ENCODE measurements at regions not wholly inside any gene's neighbourhood (a gene's known extent, or its start where the extent isn't known, plus 50 kb on each side); places are given as distances from the start of the nearest gene placed in this dataset.
"Not testable (repeated sequence)": the region's sequence is repeated elsewhere in the genome, so short reads cannot be mapped to it uniquely, and the experiment has no call there.

DNA sequence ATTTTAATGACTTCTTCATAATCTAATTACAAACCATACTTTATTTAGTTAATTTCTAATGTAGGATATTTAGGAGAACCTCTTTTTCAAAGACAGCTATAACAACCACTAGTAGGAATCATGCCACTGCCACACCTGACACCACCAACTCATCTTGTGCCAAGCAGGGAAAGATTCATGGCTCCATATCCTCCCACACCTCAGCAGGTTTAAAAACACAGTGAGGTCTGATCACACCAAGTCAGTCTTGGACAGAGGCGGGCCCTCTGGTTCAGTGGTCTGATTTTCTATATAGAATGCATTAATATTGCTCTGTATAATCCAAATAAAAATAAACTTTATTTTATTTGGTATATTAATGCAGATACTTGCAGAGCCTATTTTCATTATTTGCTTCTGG is 227.7 kb upstream of the TTC29 start:
- no peak for DNase-seq

DNA sequence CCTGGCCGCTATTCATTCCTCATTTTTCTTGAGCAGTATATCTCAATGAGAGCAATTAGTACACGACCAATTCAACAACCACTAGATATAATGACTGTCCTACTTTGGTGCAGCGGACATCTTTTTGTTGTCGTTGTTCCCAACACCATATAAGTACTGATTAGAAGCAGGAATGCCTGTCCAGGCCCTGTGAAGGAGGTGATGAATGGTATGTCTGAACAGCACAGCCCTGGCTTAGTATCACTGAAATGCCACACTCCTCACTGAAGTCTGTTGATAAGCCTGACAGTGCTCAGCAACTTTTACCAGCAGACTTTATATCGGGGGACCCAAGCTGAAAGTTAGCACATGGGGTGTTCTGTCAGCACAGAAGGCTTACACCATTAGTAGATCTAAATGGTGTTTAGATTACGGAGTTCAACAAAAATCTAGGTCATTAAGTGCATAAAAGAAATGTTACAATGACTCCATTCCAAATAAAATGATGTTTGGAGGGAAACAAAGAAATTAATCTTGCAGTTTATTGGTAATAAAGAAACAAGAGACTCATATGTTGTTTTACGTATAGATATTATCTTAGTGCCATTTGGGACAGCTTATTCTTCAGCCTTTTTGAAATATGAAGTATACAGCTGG is 228.3 kb upstream of the TTC29 start:
- no peak for DNase-seq

DNA sequence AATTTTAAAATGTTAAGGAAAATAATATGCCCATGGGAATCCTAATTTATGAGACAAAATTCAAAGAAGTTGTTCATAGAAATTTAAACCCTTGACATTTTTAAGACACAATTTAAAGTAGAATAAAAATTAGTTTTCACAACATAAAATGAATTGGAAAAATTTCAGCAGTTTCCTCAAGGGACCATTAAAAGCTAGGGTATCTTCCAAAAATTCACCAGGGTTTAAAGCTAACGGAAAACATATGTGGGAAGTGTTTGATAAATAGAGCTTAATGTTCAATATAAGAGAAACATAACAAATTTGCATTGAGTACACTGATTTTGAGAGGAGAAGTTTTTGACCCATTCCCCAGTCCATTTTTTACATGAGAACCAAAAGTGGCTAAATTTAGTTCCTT is 228.9 kb upstream of the TTC29 start:
- DNase-seq, result no peak

DNA sequence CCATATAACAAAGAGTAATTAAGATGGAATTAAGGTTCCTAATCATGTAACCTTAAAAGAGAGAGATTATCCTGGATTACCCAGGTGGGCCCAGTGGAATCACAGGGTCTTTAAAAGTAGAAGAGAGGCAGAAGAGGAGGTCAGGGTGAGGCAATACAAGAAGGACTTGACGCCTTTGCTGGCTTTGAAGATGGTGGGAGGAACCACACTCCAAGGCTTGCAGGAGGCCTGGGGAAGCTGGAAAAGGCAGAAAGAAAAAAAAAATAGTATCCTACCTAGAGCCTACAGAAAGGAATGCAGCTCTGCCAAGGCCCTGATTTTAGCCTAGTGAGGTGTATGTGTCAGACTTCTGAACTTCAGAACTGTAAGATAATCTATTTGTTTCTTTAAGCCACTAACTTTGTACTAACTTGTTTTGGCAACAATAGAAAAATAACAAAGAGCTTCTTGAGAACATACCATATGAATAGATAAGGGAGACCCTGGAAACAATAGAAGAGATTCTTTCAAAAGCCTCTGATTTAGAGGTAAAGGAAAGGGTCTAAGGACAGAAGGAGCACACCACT is 229.9 kb upstream of the TTC29 start:
- DNase-seq, result no peak

DNA sequence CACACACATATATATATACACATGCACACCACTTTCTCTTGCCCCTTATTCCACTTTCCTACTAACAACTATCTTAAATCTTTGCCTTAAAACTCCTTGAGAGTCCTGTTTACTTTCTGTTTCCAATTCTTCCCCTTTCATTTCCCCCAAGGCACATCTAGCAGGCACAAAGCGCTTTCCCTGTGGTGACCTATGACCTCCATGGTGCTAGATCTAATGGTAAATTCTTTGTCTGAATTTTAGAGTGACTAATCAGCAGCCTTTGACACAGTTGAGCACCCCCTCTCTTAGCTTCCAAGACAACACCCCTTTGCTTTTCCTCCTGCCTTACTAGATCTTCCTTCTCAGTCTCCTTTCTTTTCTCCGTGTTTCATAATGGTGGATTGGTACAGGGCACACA is 236.4 kb upstream of the TTC29 start:
- no peak for DNase-seq

DNA sequence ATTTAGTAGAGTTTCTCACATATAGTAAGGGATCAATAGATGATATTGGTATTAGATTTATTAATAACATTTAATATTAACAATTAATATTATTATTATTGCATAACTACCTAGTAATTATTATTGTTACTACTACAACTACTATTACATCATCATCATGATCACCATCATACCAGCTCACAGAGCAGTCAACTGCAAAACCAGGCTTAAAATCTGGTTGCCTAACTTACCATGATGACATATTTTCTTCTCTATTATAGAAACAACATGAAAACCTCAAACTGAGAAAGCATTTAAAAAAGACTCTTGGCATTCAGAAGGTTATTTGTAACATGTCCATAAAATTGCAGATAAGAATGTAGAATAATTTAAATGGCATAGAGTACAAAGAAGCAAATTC is 247.0 kb upstream of the TTC29 start:
- DNase-seq, result no peak

DNA sequence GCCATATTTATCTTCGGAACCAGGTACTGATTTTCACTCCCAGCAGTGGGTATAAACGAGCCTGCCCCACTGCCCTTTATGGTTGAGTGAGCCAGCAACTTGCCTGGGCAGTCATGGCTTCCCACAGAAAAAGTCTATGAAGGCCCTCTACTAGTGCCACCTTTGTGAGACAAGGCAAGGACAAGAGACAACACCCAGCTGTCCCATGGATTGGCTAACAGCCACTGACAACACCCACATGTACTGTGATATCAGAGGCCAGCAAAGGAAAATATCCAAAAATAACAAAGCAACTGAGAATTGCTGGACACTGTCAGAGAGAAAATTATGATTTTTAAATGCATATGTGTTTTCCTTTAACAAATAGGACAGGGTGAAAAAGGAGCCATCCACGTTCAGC is 248.4 kb upstream of the TTC29 start:
- no peak for DNase-seq

DNA sequence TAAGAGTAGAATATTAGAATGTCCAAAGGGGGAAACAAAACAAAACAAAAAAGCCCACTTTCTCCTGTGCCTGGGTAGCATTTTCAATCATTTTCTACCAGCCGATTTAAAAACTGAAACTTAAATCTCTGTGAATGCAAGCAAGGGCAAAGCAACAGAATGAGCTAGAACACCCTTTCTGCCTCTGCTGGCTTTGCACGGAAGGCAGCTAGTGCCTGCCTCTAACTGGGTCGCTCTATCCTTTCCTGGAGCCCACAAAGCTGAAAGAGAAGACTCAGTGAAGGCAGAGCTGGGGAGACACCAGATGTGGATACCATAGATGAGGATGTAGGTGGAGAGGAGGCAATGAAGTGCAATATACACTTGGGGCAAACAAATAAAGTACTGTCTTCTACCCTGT is 248.9 kb upstream of the TTC29 start:
- no peak for DNase-seq

DNA sequence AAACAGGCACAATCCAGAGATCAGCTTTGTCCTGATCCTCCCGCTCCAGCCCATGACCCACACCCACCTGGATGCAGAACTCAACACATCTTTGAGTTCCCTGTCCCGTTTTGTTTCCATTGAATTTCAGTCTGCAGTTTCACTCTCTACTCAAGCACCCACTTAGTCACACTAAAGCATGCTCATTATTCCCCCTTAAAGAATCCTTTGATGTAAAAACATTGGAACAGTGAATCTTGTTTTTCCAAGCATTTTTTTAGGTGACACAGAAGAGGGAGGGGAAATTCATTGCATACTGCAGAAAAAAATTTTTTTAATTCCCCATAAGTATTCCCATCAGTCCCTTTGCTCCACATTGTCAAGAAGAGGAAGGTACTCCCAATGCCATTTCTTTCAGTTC is 249.7 kb upstream of the TTC29 start:
- no peak for DNase-seq

DNA sequence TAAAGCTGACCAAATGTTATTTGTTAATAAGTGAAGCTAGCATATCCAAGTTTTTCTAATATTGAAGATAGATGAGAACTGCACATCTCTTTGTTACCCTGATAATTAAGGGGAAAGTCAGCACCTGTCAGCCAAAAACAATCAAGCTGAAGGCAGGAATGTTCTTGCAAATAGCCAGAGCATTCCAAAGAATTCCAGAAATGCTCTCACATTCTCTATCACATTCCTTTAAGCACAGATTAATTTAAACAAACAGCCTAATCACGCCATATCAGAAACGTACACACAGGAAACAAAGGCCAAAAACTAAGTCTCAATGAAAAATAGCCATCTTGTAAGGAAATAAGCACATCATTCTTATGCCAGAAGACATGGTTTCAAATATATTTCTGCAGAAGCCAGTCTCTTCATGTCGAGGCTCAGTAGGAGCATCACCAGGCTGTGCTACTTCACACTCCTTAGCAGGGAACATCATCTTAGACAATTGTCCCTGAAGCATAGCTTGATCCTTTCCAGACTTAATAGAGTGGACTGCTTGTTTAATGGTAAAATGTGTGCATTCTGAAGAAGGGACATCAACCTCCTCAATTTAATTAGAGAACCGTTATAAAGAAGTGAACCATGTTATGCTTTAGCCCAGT is 252.9 kb upstream of the TTC29 start:
- no peak for DNase-seq

DNA sequence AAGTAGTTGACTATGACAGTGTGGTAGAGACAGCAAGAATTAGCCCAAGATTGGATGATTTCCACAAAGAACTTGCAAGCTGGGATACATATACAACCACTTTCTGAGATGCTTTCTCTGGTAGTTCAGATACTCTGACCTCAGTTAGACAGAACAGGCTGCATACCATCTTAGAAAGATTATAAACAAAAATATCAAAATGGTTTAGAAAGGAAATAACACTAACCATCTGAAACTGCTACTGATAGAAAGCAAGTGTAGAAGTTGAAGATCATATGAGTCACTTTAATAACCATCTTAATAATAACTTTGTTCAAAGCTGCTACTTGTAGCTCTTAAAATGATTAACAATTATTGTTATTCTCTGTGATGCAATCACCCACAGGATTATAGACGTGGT is 255.4 kb upstream of the TTC29 start:
- DNase-seq, result no peak

DNA sequence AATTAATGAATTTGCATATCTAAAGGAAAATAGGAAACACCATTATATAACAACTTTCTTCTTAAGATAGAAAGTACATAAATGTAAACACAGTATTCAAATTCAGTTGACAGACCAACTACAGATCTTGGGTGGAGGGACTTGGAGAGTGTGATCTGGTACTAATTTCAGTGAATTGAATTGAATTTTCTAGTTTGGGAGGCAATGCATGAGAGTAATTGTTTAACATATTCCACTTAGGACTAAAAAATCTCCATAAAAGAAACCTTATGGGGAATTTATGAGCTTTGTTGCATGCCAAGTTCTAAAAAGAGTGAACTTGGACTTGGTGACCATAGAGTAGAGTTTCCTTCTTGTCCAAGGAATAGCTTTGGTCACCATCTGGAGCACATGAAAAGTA is 261.1 kb upstream of the TTC29 start:
- no peak for DNase-seq

DNA sequence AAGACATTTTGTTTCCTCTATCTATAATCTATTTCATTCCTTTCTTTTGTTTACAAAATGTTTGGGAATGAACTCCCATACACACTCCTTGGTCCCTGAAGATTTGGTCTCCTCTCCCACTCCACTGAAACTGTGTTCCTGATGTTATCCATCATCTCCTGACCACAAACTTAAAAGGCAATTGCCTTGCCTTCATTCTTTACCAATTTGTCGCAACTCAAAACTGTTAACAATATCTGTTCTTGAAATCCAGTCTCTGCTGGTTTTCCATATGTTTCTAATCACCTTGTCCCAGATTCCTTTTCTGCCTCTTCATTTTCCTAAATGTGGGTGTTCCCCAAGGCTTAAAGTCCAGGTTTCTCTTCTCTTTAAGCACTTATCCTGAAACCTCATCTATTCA is 262.2 kb upstream of the TTC29 start:
- no peak for DNase-seq

DNA sequence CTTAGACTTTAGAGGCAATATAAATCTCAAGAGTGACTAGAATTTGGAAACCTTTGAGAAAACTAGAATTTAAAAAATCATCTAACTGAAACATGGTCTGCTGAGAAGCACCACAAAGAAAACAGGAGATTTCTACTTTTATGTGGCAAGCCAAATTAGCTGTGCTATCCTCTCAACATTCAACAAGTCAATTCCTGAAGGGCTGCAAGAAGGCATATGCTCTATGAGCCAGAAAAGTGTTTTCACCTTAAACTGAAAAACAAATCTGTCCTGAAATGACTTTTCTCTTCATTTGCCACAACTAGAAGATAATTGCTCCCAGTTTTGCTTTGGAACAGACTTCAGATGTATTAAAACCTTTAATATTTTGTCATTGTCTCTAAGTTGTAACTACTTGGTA is 263.2 kb upstream of the EDNRA start:
- no peak for DNase-seq

DNA sequence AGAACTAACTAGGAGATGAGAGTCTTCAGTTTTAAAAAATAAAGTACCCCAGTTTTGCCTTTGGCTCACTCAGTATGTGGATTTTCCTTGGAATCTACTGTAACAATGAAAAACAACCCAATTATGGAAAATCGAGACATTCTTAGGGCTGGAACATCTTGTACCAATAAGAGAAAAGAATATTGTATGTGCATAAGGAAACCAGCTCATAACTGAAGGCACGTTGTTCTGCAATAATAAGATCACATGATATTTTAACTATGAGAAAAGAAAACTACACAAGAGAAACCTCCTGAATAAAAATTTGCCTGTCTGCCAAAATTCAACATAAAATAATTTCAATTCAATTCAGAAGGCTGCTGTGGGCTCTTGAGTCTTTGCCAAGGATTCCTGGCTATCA is 261.8 kb upstream of the EDNRA start:
- DNase-seq, result no peak

DNA sequence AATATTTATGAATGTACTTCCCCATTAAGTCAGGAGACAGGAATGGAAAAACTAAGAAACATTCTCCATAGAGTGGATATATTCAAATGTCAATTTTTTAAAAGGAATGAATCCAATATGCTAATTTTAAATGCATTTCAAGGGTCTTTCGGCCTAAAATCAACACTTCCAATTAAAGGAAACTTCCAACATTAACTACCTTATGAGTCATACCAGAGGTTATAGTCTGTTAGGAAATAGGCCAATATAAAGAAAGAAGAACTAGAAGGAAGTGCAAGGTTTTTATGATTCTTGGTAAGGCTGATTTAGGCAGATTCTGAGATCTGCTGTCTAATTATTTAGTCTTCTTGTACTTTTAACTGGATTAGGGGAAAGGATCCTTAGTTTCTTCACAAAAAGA is 260.1 kb upstream of the EDNRA start:
- DNase-seq, result no peak

DNA sequence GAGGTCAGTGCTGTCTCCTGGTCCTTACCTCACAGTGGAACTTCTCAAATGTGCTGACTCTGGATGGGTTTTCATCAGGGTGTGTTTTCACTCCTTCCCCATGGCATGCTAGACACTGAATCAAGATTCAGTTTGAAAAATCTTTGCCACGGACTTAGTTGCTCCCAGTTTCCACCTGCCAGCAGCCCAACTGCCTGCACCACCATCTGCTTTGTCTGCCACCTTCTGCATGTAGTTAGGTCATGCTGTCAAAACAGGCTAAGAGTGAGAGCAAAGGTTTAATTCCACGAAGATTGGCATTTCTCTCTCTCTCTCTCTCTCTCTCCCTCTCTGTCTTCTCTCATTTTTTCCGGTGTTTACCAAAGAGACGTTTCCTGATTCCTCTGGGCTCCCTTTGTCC is 258.0 kb upstream of the EDNRA start:
- DNase-seq, result no peak

DNA sequence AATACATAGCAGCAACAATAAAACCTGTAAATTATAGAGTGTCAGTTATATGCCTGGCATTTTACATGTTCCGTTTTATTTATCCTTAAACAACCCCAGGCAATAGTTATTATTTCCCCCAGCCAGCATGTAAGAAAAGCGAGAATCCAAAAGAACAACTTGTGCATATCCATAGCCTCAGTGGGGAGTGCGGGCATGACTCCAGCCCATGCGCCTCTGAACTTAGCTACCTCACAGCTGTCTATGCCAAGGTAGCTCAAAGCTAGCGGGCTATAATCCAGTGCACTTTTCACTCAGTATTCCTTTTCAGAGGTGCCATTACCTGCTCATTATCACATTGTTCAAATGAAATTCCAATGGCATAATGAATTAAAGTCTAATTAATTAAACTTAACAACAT is 257.3 kb upstream of the EDNRA start:
- DNase-seq, result no peak

DNA sequence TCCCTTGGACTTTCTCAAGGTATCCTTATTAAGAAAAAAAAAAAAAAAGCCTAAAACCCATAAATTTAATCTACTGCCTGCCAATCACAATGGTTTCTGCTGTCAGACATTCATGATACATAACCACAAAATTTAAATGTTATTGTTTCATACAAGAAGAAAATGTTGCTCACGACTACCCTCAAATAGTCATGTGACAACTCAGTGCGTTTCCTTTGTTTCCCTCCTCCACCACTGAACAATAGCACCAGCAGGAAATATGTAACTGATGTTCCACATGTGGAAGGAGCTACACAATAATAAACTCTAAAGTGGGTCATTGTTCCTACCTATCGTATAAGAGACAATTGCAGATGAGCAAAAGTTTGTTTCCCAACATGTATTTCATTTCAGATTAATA is 244.1 kb upstream of the EDNRA start:
- DNase-seq, result no peak

DNA sequence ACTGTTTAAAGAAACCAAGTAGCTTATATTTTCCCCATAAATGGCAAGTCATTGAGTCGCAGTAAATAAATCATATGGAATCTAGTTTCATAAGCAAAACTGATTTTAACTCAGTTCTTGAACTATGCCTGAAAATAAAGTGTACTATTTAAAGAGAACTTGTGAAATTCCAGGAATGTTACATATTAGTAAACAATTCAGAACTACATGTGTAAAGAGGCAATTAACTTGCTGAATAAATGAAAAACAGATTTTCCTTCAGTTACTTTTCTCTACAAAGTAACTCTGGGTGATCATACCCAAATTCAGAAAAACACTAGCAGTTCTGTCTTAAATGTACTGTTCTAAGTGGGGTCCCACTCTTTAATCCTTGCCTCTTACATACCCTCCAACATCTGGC is 236.1 kb upstream of the EDNRA start:
- DNase-seq, result no peak

DNA sequence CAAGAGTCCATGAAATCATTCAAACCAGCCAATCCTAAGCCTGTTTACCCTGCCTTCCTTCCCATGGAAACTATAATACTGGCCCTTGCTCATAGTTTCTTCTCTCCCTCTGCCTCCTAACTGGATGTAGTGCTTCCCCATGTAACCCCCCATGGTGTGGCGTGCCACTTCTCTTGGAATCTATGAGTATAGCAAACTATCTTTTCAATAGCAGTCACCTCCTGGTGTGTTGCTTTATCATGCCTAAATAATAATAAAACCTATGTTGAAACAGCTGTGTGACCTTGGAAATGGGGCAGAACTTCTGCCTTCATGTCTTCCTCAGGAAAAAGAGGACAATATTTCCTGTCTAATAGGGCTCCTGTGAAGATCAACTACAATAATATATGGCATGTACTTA is 234.8 kb upstream of the EDNRA start:
- no peak for DNase-seq

DNA sequence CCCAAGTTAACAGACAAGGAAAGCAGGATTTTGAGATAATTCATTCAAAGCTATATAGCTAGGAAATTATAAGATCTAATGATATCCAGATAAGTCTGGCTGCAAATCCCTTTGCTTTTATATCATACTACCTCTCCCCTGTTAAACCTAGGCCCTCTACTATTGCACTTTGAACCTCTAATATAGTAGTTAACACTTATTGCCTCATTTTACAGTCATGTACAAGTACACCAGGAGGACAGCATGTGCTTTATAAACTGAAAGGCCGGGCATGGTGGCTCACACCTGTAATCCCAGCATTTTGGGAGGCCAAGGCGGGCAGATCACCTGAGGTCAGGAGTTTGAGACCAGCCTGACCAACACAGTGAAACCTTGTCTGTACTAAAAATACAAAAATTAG is 234.4 kb upstream of the EDNRA start:
- DNase-seq, result not testable (repeated sequence)

DNA sequence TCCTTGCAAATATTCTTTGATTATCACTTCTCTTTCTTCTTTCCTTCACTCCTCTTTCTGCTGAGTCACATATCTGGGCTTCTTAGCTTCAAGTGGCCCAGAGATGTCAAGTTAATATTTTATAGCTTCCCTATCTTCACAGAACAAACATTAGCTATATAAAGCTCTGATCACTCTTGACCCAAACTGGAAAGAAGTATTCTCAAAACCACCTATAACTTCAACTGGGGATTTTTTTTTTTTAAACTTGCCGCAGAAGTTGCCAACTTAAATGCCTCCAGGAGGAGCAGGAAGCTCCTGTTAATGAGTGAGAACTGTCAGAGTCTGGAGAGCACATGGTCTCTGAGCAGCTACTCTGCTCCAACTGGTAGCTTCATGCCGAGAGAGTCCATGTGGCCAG is 233.3 kb upstream of the EDNRA start:
- no peak for DNase-seq

DNA sequence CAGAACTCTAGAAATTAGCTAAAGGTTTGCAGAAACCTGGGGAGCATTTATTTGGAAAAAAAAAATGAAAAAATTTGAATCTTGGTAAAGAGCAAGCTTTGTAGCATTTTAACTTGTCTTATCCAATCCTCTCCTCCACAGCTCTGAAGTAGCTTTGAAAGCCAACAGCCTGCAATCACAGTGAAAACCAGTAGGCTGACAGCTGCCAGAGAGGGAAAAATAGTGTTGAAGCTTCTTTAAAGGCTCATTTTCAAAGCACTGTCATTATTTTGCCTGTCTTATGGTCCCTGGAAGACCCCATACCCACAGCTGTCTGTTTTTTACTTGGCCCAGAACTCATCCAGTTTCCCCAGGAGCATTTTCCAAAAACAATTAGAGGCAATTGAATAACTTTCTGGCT is 230.8 kb upstream of the EDNRA start:
- no peak for DNase-seq

DNA sequence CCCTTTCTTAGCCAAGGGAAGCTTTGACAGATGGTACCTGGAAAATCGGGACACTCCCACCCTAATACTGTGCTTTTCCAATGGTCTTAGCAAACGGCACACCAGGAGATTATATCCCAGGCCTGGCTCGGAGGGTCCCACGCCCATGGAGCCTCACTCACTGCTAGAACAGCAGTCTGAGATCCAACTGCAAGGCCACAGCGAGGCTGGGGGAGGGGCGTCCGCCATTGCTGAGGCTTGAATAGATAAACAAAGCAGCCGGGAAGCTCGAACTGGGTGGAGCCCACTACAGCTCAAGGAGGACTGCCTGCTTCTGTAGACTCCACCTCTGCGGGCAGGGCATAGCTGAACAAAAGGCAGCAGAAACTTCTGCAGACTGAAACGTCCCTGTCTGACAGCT is 225.6 kb upstream of the EDNRA start:
- not testable (repeated sequence) for DNase-seq

Measured in hippocampal formation (tissue), 2 donors.